ENCODE measurements at regions not wholly inside any gene's neighbourhood (a gene's known extent, or its start where the extent isn't known, plus 50 kb on each side); places are given as distances from the start of the nearest gene placed in this dataset.

DNA sequence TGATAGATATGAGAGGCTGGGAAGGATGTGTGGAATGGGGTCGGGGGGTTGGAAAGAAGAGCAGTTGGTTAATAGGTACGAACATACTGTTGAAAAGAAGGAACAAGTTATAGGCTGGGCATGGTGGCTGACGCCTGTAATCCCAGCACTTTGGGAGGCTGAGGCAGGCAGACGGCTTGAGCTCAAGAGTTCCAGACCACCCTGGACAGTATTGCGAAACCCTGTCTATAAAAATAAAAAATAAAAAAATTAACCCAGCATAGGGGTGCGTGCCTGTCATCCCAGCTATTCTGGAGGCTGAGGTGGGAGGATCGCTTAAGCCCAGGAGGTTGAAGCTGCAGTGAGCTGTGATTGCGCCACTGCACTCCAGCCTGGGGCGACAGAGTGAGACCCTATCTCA, 58.5 kb upstream of the NHSL2 start:
- no peaks in the 10 kb centered on the region for H4K20me1 ChIP-seq (ENCODE audit: control insufficient read depth, insufficient read depth, insufficient read length)
- H2BK20ac ChIP-seq (ENCODE audit: low read depth, low read length, poor library complexity, severe bottlenecking) = no peak overlapping the region
- H3K9me3 ChIP-seq (ENCODE audit: control insufficient read depth, low read depth, low read length) = peaks cover 22% of the 10 kb centered on the region
- Mint-ChIP-seq H3K27me3 (ENCODE audit: low read depth) (peaks cover 24% of the 10 kb centered on the region), H3K9me3 (peaks cover 65 to 79% of the 10 kb centered on the region in 2 experiments), H3K4me3 (no peak overlapping the region), H3K36me3 (ENCODE audit: insufficient read depth in 1 of 3, low read depth in 3 of 3) (peaks cover 0 to 3% (median 2%) of the 10 kb centered on the region in 3 experiments; a peak in 1 of 7 replicates), H3K27ac (no peak overlapping the region), H3K4me1 (no peaks in the 10 kb centered on the region)
- no peak overlapping the region for H2BK120ac ChIP-seq (ENCODE audit: low read depth, low read length, poor library complexity, severe bottlenecking)
- no peak overlapping the region for H3K27ac ChIP-seq (ENCODE audit: insufficient read length, low read depth, low read length)
- no peak overlapping the region for H2BK15ac ChIP-seq (ENCODE audit: low read depth, low read length)
- H3K27me3 ChIP-seq (ENCODE audit: insufficient read depth, low read length) = no peaks in the 10 kb centered on the region
- no peak overlapping the region for H3K4me2 ChIP-seq (ENCODE audit: insufficient read depth, insufficient read length, low read length)
- H4K8ac ChIP-seq (replicated peaks; ENCODE audit: insufficient read length, low read depth, low read length) = no peak overlapping the region
- H2BK5ac ChIP-seq (ENCODE audit: insufficient read length, low read length) = no peak overlapping the region
- H4K91ac ChIP-seq (ENCODE audit: insufficient read length, low read depth, low read length) = no peak overlapping the region
- H3K79me1 ChIP-seq (ENCODE audit: insufficient read depth, low read depth, low read length, poor library complexity, severe bottlenecking) = no peaks in the 10 kb centered on the region
- no peak overlapping the region for H2AK5ac ChIP-seq (ENCODE audit: insufficient read length, low read length)
- no peak overlapping the region for H3T11ph ChIP-seq (ENCODE audit: low read length)
- H2BK12ac ChIP-seq (ENCODE audit: insufficient read length, low read depth, low read length) = no peak overlapping the region
- H3K56ac ChIP-seq (ENCODE audit: insufficient read length, low read depth, low read length) = no peak overlapping the region
- TF ChIP-seq, protein P1, sequence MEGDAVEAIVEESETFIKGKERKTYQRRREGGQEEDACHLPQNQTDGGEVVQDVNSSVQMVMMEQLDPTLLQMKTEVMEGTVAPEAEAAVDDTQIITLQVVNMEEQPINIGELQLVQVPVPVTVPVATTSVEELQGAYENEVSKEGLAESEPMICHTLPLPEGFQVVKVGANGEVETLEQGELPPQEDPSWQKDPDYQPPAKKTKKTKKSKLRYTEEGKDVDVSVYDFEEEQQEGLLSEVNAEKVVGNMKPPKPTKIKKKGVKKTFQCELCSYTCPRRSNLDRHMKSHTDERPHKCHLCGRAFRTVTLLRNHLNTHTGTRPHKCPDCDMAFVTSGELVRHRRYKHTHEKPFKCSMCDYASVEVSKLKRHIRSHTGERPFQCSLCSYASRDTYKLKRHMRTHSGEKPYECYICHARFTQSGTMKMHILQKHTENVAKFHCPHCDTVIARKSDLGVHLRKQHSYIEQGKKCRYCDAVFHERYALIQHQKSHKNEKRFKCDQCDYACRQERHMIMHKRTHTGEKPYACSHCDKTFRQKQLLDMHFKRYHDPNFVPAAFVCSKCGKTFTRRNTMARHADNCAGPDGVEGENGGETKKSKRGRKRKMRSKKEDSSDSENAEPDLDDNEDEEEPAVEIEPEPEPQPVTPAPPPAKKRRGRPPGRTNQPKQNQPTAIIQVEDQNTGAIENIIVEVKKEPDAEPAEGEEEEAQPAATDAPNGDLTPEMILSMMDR (conservative IDR thresholded peaks at IDR 0.05) = no peak
- no peak overlapping the region for H3K9ac ChIP-seq (ENCODE audit: extremely low read depth, insufficient read length, low read length)
- WGBS (ENCODE audit: extremely low coverage, insufficient read length, low lambda C conversion rate) = no CpG with 5 or more reads among the region's 9 CpGs
- H3K18ac ChIP-seq (ENCODE audit: insufficient read length, low read depth, low read length) = no peak overlapping the region
- no peak for DNase-seq
- no peak overlapping the region for H2AFZ ChIP-seq (ENCODE audit: low read length)
- no peaks in the 10 kb centered on the region for H3K79me2 ChIP-seq (ENCODE audit: insufficient read depth, low read length)
- no peak overlapping the region for H3K23ac ChIP-seq (ENCODE audit: insufficient read length, low read depth, low read length)
- H4K5ac ChIP-seq (ENCODE audit: insufficient read length, low read depth, low read length) = no peak overlapping the region
- no peak overlapping the region for H3K14ac ChIP-seq (ENCODE audit: insufficient read depth, low read length)
- no peaks in the 10 kb centered on the region for H3K23me2 ChIP-seq (ENCODE audit: insufficient read length, low read depth, low read length, poor library complexity, severe bottlenecking)
- H3K4me1 ChIP-seq (ENCODE audit: insufficient read depth, low read length) = no peaks in the 10 kb centered on the region
- no peak overlapping the region for H3K4ac ChIP-seq (ENCODE audit: low read depth, low read length)

Measured in H9 (cell line).